Superior temporal gyrus (tissue), 1 donor: ENCODE measurements at regions not wholly inside any gene's neighbourhood (a gene's known extent, or its start where the extent isn't known, plus 50 kb on each side); places are given as distances from the start of the nearest gene placed in this dataset.
A peak's percentile ranks its signal among the peaks of the same experiment; 100 is the strongest.

Experiments
- DNase-seq: peaks from one replicate; pipeline ENCODE4 v3.0.0-alpha.2; 2016; ENCODE audit errors: extremely low spot score

DNA sequence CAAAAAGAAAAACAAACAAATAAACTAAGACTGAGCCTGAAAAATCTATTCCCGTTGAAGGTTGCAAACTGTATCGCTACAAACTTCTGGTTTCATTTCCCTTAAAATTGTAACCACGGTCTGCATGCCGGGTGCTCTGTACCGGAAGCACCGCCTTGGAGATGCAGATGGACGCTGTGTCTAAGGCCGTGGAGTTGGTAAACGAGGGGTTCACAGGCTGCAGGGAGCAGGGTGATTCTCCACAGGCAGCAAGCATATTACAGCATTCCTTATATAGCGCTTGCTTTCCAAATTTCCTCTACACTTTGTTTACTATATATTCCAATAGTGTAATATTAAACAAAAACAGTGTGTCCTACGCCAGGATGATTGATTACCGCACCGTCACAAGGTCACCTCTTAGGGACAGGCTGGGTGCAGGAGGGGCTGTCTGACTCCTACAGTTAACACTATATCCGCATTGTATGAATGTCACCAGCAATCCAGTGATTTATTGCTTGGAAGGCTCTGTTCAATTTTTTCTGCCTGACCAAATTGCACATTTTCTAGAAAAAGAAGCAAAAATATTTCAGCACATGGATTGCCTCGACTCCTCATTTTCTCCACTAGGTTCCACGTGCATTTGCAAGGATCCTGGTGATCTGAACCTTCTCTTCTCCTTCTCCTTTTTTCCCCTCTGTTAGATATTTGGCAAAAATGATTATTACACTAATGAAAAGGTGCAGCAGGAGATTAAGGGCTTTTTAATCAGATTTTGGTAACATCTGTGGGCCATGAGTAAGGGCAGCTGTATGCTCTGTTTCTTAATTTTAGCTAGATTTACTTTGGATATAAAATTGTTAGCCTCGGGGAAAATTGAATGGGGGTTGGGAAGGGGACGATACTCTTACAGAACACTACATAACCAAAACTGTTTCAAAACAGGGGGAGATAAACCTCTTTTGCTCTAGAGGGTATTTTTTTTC lies 325.8 kb upstream of the MGMT start:
- peak; percentile 15 for DNase-seq

DNA sequence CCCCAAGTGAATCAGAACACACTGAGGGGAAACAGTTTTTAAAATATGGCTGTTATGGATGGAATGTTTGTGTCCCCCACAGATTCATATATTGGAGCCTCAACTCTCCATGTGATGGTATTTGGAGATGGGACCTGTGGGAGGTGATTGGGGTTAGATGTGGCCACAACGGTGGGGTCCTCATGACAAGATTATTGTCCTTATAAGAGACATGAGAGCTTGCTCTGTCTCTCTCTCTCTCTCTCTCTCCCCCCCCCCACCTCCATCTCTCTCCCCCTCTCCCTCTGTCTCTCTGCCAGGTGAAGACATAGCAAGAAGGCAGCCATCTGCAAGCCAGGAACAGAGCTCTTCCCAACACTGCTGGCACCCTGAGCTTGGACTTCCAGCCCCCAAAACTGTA lies 315.8 kb upstream of the MGMT start:
- no peak for DNase-seq

DNA sequence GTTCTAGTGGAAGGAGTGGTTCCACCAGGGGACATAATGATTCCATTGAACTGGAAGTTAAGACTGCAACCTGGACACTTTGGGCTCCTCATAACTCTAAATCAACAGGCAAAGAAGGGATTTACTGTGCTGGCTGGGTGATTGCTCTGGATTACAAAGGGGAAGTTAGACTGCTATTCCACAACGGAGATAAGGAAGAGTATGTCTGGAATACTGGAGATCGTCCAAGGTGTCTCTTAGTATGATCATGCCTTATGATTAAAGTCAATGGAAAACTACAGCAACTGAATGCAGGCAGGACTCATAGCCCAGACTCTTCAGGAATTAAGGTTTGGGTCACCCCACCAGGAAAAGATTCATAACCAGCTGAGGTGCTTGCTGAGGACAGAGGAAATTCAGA lies 310.6 kb upstream of the MGMT start:
- DNase-seq: no peak

DNA sequence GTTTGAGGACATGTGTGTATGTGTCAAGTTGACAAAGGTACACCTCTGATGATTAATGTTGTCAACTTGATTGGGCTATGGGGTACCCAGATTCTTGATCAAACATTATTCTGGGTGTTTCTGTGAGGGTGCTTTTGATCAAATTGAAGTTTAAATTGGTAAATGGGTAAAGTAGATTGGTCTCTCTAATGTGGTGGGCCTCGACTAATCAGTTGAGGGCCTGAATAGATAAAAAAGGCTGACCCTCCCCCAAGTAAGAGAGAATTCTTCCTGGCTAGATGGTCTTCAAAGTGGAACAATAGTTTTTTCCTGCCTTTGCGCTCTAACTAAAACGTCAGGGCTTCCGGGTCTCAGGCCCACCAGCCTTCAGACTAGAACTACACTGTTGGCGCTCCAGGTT lies 309.9 kb upstream of the MGMT start:
- DNase-seq: no peak

DNA sequence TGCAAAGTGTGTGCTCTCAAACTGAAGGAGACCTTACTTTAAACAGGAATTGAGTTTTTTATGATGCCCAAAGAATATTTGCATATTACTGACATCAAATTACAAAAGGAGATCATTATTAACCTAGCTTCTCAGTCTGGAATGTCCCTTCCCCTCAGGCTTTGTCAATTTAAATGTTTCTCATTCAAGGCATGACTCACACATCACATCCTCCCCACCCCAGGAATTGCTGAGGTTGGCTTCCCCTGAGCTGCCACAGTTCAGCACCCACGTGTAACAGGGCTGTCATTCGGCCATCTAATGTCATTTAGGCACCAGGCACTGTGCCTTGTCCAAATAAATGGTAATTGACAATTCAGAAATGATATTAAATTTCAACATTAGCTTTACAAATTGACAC lies 305.9 kb upstream of the MGMT start:
- no peak for DNase-seq

DNA sequence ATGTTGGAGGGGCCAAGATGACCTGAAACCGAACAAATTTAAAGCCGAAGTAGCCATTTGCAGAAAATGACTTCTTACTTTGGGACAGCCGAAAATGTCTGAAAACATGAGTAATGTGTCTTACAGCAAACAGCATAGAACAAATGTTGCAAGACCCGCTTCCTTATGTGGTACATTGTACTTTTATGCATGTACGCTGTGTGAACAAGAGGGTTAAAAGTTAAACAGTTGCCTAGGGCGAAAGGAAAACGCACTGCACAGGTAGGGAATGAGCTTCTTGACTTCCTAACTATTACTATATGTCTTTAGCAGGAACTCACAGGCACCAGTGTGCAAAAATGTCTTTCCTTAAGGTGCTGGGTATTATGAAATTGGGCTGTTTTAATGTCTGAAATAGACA lies 303.5 kb upstream of the MGMT start:
- no peak for DNase-seq

DNA sequence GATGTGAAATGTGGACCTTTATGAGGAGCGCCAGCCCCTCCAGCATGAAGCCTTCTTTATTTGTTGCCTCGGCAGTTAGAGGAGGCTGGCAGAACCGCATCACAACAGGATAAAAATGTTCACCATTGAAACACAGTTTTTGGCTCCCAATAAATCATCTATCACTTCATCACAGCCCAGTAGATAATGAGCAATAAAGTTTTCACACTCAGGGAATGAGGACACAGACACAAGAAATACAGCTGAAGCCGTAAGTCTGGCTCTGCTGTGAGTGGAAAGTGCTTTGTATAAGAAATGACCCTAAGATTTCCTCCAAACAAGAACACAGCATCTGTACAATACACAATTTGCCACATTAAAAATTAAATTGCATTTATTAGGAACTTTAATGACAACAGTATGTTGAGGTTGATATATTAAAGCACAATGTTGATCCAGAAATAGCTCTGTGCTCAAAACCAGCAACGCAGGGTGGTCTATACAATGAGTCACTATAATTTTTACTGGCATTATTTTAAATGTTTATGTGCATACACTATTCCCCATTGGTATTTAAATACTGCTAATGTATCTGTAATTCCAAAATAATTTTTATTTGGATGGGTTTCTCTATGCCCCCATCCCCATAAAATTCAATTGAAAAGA lies 301.8 kb upstream of the MGMT start:
- no peak for DNase-seq

DNA sequence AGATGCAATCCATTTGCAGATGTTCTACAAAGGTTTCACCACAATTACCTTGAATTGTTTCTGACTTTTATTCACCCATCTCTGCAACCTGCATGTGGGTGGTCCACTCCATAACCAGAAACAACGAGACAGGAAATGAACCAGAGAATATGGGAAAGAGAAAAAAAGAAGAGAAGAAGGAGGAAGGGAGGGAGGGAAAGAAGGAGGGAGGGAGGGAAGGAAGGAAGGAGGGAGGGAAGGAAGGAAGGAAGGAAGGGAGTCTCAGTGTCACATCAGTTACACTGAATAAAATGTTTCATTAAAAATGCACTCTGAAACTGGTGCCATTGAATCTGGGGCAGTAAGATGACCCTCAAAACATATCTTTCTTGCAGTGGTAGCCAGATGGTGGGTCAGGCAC lies 301.3 kb upstream of the MGMT start:
- DNase-seq: no peak

DNA sequence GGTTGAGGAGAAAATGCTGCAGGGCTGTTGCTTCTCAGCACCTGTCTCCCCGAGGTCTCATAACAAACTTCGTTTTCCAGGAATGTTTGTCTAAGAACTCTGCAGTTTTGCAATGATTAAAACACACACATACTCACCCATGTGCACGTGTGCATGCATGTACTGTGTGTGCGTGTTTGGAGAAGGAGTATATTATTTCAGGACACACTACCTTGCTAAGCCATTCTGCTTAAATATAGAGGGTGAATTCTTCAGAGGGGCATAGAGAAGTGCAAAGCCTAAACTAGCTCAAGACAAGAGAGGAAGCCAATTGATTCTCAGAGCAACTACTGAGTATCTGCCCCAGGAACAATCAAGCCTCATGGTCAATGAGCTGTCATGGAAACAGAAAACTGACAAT lies 298.4 kb upstream of the MGMT start:
- no peak for DNase-seq

DNA sequence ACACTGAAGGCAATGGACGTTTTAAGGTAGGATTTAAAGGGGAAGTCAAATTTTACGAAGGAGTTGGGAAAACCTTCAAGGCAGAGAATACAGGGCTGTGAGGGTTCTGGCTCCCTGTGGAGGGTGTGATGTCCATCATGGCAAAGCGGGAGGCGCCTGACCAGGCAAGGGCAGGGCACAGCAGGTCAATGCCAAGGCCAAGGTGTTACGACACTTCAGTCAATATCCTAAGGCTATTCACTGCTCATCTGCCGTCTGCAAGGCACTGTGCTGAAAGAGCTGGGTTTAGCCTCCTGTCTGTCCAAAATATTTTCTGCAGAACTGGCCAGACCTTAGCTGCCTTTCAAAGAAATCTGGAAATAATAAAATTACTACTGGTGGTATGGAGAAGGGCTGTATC lies 297.9 kb upstream of the MGMT start:
- DNase-seq: no peak

DNA sequence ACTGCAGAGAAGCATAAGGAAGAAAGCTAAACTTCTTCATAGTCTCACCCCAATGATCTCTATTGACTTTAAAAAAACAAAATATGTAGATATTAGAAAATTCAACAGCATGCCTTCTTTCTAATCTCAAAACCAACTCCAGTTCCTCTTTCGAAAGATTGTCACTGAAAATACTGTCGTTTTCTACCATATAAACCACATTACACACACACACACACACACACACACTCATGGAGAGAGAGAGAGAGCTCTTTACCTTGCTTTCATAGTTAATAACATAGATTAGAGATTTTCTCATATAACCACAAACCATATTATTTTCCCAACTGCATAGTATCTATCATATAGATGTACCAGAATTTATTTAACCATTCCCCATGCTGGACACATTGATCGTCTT lies 296.2 kb upstream of the MGMT start:
- DNase-seq: no peak

DNA sequence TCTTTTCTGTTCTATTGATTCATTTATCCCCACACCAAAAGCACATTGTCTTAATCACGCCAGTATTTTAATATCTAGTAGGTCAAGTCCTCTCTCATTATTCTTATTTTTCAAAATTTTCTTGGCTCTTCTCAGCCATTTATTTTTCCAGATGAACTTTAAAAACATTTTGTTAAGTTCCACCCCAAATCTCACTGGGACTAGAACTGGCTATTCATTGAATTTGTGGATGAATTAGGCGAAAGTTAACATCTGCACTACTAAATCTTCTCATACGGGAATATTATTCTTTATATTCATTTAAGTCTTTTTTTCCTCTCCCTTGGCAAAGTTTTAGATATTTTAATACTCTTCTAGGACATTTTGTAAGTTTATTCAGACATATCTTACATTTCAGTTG lies 295.2 kb upstream of the MGMT start:
- DNase-seq: no peak

DNA sequence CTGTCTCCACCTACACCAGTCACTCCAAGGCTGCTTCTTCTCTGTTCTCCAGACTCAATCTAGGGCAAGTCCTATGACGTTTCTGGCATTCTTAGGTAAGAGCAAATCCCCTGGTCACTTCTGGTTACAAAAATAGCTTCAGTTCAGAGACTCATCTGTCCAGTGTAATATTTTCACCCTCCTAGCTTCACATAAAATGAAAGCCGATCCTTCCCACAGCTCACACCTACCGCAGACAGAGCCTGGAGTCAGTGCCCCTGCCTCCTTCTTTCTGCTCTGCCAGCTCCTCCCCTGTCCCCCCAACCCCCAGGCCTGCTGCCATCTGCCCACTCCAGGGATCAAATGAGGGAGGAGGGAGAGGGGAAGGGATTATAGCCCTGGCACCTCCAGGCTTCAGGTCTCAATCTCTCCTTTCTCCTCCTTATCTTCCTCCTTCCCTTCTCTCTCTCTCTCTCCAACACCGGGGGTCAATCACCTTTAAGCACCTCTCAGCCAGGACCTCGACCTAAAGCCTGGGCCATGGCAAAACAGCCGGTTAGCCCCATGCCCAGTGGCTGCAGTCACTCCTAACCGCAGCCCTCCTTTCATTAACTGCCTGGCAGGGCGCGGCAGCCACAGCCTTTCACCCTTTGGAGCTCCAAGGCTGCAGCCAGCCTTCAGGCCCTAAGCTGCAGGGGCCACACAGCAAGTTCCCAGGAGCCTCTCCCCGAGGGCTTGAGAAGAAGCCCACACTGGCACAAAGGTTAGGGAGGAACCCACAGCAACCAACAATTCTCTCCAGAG lies 292.6 kb upstream of the MGMT start:
- DNase-seq: no peak

DNA sequence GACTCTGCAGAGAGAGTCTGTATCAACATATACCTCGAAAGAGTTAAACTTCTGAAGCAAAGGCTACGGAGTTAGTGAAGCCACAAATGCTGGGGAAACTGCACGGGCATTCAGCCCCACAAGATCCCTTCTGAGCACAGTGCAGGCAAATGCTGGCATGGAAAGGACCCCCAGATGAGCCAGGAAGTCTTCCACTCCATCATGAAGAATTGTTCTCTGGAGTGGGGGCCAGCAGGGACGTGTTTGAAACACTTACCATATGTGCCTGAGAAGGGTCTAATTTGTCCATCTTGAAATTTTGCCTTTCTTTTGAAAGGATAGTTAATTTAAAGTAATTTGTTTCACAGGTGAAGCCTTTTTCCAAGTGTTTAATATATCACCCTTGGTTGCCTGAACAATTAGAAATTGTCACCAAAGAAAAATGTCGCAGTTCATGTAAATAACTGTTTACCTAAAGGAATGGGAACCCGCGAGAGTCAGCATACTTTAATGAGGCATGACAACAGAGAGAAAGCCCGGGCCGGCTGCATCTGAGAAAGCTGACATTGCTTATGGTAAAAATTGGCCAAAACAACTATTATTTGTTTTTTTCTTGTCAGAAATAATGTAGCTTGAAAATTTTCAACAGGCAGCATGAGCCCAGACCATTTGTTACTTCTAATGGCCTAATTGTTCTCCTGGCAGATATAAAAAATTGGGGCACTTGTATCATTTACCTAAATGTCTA lies 287.6 kb upstream of the MGMT start:
- DNase-seq: no peak

DNA sequence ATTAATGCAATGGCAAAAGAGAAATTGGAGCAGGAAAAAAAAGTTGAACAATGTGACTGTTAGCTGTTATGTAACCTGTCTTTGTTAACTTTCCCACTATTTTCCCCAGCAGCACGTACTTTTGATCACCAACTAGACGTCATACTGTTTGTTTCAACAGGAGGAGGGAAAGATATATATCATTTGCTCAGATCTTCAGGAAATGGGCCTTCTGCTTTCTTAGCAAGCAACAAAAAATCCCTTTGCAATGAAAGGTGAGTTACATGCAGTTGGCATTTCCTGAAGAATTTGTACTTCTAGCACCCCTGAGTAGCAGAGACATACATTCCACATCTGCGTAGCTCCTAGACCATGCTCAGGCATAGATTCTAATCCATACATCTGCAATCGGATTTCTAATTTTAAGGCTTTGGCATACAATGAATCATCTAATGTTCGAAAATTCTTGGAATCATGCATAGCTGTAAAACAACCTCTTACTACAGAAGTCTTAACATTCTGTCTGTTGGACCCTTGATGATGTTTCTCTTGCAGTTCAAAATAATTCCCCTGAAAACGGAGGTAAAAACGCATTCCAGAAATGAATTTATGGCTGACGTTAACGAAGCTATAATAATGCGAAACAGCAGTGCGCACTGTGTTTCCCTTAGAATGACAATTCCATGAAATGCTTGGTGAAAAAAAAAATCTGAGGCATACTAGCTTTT lies 286.9 kb upstream of the MGMT start:
- DNase-seq: no peak

DNA sequence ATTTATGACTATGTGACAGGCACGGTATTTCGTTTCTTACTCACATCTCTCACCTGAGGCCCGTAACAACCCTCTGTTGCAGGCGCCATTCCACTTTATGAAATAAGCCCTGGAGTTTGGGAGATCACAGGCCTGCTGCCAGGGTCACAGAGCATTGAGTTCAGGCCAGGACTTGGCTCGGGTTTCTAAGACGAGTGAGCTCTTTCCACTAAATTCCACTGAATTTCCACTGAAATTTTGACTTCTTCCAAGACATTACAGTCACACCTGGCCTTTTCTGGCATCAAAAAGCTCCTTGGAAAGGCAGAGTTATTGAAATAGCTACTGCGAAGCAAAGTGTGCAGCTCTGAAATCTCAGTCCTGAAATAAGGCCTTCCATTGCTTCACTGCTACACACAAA lies 282.8 kb upstream of the MGMT start:
- DNase-seq: no peak

DNA sequence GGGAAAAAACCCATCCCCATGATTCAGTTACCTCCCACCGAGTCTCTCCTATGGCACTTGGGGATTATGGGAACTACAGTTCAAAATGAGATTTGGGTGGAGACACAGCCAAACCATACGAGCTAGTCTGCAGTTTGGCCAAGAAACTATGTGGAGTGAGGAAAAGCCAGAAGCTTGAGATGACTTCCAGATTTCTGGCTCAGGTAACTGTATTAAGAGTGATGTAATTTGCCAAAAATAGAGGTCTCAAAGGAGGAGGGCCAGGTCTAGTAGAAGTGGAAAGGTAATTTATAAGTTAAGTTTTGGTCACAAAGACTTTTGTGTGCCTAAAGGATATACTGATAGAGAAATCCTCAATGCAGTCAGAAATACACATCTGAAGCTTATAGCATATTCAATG lies 279.7 kb upstream of the MGMT start:
- DNase-seq: no peak

DNA sequence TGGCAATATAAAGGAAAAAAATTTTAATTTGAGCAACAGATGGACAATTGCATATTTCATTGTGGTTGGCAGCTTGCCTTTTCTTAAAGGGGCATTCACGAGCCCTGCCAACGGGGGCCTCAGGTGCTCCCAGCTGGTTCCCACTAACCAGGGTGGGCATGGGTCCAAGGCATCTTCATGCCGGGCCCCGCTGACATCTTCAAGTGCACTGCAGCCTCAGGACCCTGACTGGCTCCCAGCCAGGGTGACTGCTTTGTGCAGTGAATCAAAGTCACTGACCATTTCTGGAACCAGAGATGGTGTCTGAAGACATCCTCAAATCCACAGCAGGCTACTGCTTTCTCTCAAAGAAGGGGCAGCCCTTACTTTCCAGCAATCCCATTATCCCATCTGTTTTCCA lies 275.2 kb upstream of the MGMT start:
- DNase-seq: no peak

DNA sequence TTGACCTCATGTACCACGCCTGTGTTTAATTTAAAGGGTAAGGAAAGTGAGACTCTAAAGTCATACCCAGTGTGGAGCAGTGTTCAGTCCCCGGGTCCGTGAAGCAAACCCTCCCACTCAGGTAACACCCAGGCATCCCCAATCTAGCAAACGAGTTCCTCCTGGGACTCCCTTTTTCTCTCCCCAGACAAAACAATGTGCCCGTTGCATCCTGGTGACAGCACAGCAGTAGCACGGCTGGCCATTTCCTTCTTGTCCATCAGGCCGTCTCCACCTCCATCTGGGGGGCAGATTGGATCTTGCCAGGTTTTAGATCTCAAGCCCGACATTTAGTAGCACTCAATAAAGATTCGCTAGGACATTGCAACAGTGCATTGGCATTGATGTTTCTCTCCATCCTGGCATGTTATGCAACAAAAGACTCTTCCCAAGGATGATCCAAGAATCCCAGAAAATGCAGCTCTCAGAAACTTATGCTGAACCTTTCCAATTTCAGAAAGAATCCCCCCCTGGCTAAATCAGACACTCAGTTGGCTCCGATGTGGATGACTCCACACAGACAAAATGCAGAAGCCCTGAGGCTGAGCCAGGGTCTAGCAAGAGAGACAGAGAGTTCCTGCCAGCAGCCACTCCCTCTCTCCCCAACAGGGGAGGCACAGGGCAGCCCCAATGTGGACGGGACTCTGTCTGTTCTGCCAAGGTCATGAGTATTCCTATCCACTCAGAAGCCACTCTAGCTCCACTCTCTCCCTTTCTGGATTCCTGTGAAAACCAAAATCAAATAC lies 274.5 kb upstream of the MGMT start:
- DNase-seq: no peak

DNA sequence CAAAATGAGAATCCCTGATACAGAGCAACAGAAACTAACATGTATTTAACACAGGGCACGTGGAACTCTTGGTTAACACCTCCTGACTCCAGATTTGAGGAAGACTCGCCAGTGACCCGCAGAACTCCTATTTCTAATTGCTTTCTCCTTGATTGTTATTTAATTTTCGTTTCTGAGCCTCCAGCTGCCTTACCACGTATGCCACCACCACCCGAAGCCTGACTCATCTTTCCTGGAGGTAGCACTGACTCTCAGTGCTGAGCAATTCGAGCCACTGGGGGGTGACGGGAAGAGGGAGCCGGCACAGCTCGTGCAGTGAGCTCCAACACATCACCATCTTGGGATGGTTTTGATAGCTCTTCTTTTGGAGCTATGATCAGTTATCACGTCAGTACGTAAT lies 273.9 kb upstream of the MGMT start:
- no peak for DNase-seq
